ENCODE measurements at regions not wholly inside any gene's neighbourhood (a gene's known extent, or its start where the extent isn't known, plus 50 kb on each side); places are given as distances from the start of the nearest gene placed in this dataset.

DNA sequence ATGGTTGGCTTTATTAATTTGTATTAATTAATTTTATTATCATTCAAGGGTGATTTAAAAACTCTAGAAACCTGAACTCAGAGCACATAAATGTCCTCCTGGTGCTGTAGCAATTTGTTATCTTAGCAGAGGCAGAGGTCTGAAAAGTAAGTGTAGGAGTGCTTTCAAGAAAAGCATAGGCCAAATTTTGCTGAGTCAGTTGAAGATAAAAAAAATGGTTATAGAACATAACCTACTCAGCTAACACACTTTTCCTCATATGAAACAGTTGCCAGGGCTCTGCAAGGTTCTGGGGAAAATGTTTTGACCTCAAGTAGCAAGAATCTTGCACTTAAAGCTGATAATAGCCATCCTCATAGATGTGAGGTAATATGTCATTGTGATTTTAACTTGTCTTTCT, 53.5 kb upstream of the CHODL start:
- ChIA-PET CTCF (no interaction called here), POLR2A (no interaction called here)
- H3K4me3 ChIP-seq (ENCODE audit: low read depth, low read length): no peak overlapping the region
- H3K9me3 ChIP-seq (ENCODE audit: control insufficient read depth, insufficient read depth, low read length): peaks cover 2% of the 10 kb centered on the region; the same call in 1 of the 2 replicates
- no peak for TF ChIP-seq CTCF (IDR thresholded peaks at IDR 0.05; ENCODE audit: low read depth, low read length)
- no peak overlapping the region for H3K27ac ChIP-seq (ENCODE audit: low read depth, low read length)
- no peaks in the 10 kb centered on the region for H3K27me3 ChIP-seq (ENCODE audit: control insufficient read depth, insufficient read depth, low read length)
- DNase-seq (ENCODE audit: low read depth, low spot score): no peak

GRCh38 chr21:18178509-18178908, 66.1 kb upstream of the CHODL start:
- CTCF ChIA-PET: no interaction called here

DNA sequence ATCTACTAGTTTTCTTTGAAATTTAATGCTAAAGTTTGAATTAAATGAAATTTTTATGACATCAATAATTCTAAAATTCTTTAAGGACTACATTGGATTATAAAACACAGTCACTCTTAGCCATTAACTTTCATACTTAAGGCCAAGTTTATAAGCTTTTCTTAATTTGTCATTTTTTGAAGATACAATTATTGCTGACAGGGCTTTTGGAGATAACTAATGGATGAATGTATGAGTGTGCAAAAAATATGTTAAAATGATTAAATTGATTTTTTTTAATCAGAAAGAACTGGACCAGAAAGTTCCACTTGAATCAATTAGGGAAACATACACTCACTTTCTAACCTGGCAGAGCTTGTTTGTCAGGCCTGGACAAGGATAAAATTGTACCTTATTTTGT, 70.3 kb upstream of the CHODL start:
- H3K9me3 ChIP-seq (ENCODE audit: control insufficient read depth, insufficient read depth, low read length): peaks cover 8% of the 10 kb centered on the region
- no peak overlapping the region for H3K27ac ChIP-seq (ENCODE audit: low read depth, low read length)
- H3K27me3 ChIP-seq (ENCODE audit: control insufficient read depth, insufficient read depth, low read length): no peaks in the 10 kb centered on the region
- no peak overlapping the region for H3K4me3 ChIP-seq (ENCODE audit: low read depth, low read length)
- CTCF ChIA-PET: no interaction called here
- no peak for TF ChIP-seq CTCF (IDR thresholded peaks at IDR 0.05; ENCODE audit: low read depth, low read length)
- POLR2A ChIA-PET: no interaction called here
- no peak for DNase-seq (ENCODE audit: low read depth, low spot score)

More at GRCh38 chr21:18178509-18178908, 66.1 kb upstream of the CHODL start:
- H3K9me3 ChIP-seq (ENCODE audit: control insufficient read depth, insufficient read depth, low read length): peaks cover 12% of the 10 kb centered on the region
- no peak overlapping the region for H3K4me3 ChIP-seq (ENCODE audit: low read depth, low read length)
- DNase-seq (ENCODE audit: low read depth, low spot score): no peak
- POLR2A ChIA-PET: no interaction called here
- no peak for TF ChIP-seq CTCF (IDR thresholded peaks at IDR 0.05; ENCODE audit: low read depth, low read length)
- no peak overlapping the region for H3K27ac ChIP-seq (ENCODE audit: low read depth, low read length)
- no peaks in the 10 kb centered on the region for H3K27me3 ChIP-seq (ENCODE audit: control insufficient read depth, insufficient read depth, low read length)

DNA sequence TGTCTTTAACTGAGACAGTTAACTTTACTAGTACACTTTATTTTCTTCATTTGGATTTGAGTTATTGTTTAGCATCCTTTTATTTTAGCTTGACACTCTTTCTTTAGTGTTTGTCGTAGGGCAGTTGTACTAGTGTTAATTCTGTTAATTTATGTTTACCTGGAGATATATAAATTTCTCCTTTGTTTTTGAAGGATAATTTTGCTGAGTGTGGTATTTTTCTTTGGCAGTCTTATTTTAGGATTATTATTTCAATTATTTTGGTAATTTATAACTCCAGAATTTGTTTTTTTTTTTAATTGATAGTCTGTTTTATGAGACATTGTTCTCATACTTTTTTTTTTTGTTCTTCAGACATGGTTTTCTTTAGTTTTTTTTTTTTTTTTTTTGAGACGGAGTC, 73.8 kb upstream of the CHODL start:
- Histone ChIP-seq H3K9me3 (ENCODE audit: control insufficient read depth, insufficient read depth, low read length) (peaks cover 13% of the 10 kb centered on the region), H3K4me3 (ENCODE audit: low read depth, low read length) (no peak overlapping the region), H3K27me3 (ENCODE audit: control insufficient read depth, insufficient read depth, low read length) (no peaks in the 10 kb centered on the region), H3K27ac (ENCODE audit: low read depth, low read length) (no peak overlapping the region)
- TF ChIP-seq CTCF (IDR thresholded peaks at IDR 0.05; ENCODE audit: low read depth, low read length): no peak
- CTCF ChIA-PET: no interaction called here
- POLR2A ChIA-PET: no interaction called here
- no peak for DNase-seq (ENCODE audit: low read depth, low spot score)

- ChIA-PET POLR2A (no interaction called here), CTCF (no interaction called here)
- Histone ChIP-seq H3K27me3 (ENCODE audit: control insufficient read depth, insufficient read depth, low read length) (no peaks in the 10 kb centered on the region), H3K27ac (ENCODE audit: low read depth, low read length) (no peak overlapping the region), H3K9me3 (ENCODE audit: control insufficient read depth, insufficient read depth, low read length) (peaks cover 10% of the 10 kb centered on the region), H3K4me3 (ENCODE audit: low read depth, low read length) (no peak overlapping the region)
- no peak for DNase-seq (ENCODE audit: low read depth, low spot score)
- TF ChIP-seq CTCF (IDR thresholded peaks at IDR 0.05; ENCODE audit: low read depth, low read length): no peak
Measured at GRCh38 chr21:18170221-18170620, 74.4 kb upstream of the CHODL start.
